Fibroblast of skin of left quadriceps (primary cell): ENCODE measurements at regions not wholly inside any gene's neighbourhood (a gene's known extent, or its start where the extent isn't known, plus 50 kb on each side); places are given as distances from the start of the nearest gene placed in this dataset.

Experiments used
- DNase-seq, 2 experiments: peaks; one replicate each; pipeline ENCODE4 v3.0.0-alpha.2; 2013; ENCODE audit warnings: low read depth in 2 of 2

GRCh38 chrX:10390187-10390586, 230.2 kb downstream of the MID1 start:
- no peak for DNase-seq

- DNase-seq: no peak
Observed at GRCh38 chrX:10393241-10393640, 227.1 kb downstream of the MID1 start.

GRCh38 chrX:10393899-10394298, 226.5 kb downstream of the MID1 start:
- no peak for DNase-seq

GRCh38 chrX:10395179-10395578, 225.2 kb downstream of the MID1 start:
- no peak for DNase-seq
